AG09319 (cell line): ENCODE measurements at regions not wholly inside any gene's neighbourhood (a gene's known extent, or its start where the extent isn't known, plus 50 kb on each side); places are given as distances from the start of the nearest gene placed in this dataset.
"Not testable (repeated sequence)": the region's sequence is repeated elsewhere in the genome, so short reads cannot be mapped to it uniquely, and the experiment has no call there.

Experiments used
- DNase-seq: peaks from one replicate; pipeline ENCODE4 v3.0.0-alpha.2; 2010; ENCODE audit warnings: low read depth; ENCODE audit errors: extremely low read depth
- CTCF ChIP-seq: IDR thresholded peaks from 2 replicates; pipeline ENCODE4 v1.5.1; 2011; ENCODE audit warnings: low read depth, mild to moderate bottlenecking, inconsistent platforms, low read length, moderate library complexity

GRCh38 chr11:88061111-88061510 lies 114.1 kb downstream of the RAB38 start:
- no peak for TF ChIP-seq CTCF
- DNase-seq: no peak

- DNase-seq: no peak
- no peak for TF ChIP-seq CTCF
These were observed 115.9 kb downstream of the RAB38 start for GRCh38 chr11:88059326-88059725.

- DNase-seq: no peak
- no peak for TF ChIP-seq CTCF
These were observed 123.8 kb downstream of the RAB38 start for GRCh38 chr11:88051396-88051795.

GRCh38 chr11:88050247-88050646 lies 125.0 kb downstream of the RAB38 start:
- no peak for DNase-seq
- no peak for TF ChIP-seq CTCF

- not testable (repeated sequence) for DNase-seq
These were observed 130.0 kb downstream of the RAB38 start for GRCh38 chr11:88045288-88045687.

GRCh38 chr11:88044658-88045057 lies 130.6 kb downstream of the RAB38 start:
- not testable (repeated sequence) for DNase-seq

- no peak for DNase-seq
- TF ChIP-seq CTCF: no peak
These were observed 132.1 kb downstream of the RAB38 start for GRCh38 chr11:88043149-88043548.

GRCh38 chr11:88042647-88043046 lies 132.6 kb downstream of the RAB38 start:
- DNase-seq: no peak
- TF ChIP-seq CTCF: no peak

- no peak for TF ChIP-seq CTCF
- no peak for DNase-seq
These were observed 133.0 kb downstream of the RAB38 start for GRCh38 chr11:88042238-88042637.
